22Rv1 (cell line): ENCODE measurements at regions not wholly inside any gene's neighbourhood (a gene's known extent, or its start where the extent isn't known, plus 50 kb on each side); places are given as distances from the start of the nearest gene placed in this dataset.

ENCODE experiments used
- H3K27ac ChIP-seq: fragments of 450-650 bp; 2 replicates; pipeline ENCODE4 v1.5.1; 2017
- CTCF ChIP-seq: fragments of 450-650 bp; IDR thresholded peaks from 2 replicates; pipeline ENCODE4 v1.5.1; 2017; ENCODE audit warnings: mild to moderate bottlenecking
- ZFX ChIP-seq: fragments of 450-650 bp; IDR thresholded peaks from 2 replicates; pipeline ENCODE4 v1.6.1; 2017; ENCODE audit warnings: antibody characterized with exemption, borderline replicate concordance

GRCh38 chr17:73976676-73977521, 226.6 kb upstream of the RPL38 start:
- no peak overlapping the region for H3K27ac ChIP-seq
- TF ChIP-seq ZFX (no peak), CTCF (no peak)

GRCh38 chr17:73980517-73980916, 223.0 kb upstream of the RPL38 start:
- no peak for TF ChIP-seq CTCF
- TF ChIP-seq ZFX, result no peak
- no peak overlapping the region for H3K27ac ChIP-seq

- no peak overlapping the region for H3K27ac ChIP-seq
- no peak for TF ChIP-seq ZFX
- no peak for TF ChIP-seq CTCF
These were observed 220.6 kb upstream of the RPL38 start for GRCh38 chr17:73982871-73983270.

DNA sequence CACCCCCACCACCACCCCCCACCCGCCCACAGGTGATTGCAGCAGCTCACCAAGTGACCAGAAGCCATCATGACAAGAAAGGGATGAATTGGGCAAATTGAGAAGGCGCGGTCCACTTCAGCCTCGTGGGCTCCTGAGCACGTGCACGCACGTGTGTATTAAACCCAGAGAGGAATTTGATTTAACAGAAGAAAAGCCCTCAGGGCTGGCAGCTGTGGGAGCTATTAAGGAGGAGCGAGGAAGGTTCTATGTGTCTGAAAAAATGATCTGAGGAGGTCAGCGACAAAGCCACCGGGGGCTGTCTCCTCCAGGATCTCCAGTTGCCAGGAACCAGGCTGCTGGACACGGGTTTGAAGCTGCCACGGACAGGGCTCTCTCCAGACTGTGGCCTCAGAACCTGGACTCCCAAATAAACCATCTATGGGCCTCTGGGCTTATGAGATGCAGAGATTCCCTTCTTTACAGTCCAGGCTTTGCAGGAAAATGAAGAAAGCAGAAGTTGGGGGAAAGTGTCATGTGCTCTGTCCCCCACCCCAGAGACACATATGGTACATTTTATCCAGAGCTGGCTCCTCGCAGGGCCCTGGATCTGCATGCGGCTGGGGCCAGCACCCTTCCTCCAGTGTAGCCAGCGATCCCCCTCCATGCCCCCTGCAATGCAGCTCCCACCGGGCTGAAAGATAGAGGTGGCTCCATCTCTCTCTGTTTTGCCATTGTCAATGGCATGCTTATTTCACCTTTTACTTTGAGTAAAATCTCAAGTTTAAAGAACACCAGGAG, 219.7 kb upstream of the RPL38 start:
- H3K27ac ChIP-seq, result no peak overlapping the region
- TF ChIP-seq ZFX (no peak), CTCF (no peak)

GRCh38 chr17:73984941-73985340, 218.5 kb upstream of the RPL38 start:
- H3K27ac ChIP-seq, result no peak overlapping the region
- TF ChIP-seq CTCF, result no peak
- TF ChIP-seq ZFX, result no peak

- TF ChIP-seq CTCF (no peak), ZFX (no peak)
- no peak overlapping the region for H3K27ac ChIP-seq
These were observed 217.9 kb upstream of the RPL38 start for GRCh38 chr17:73985466-73986015.
